H1 (cell line): ENCODE measurements at regions not wholly inside any gene's neighbourhood (a gene's known extent, or its start where the extent isn't known, plus 50 kb on each side); places are given as distances from the start of the nearest gene placed in this dataset.

Experiments used
- BACH1 ChIP-seq: IDR thresholded peaks from 2 replicates; pipeline ENCODE4 v1.6.1; 2012; ENCODE audit warnings: low read length, improper control_type of control experiment
- CTBP2 ChIP-seq: IDR thresholded peaks from 2 replicates; pipeline ENCODE4 v1.7.0; 2011; ENCODE audit warnings: borderline replicate concordance, mild to moderate bottlenecking, moderate library complexity, mixed read lengths, low read length; ENCODE audit not compliant: insufficient read depth, insufficient read length
- HDAC2 ChIP-seq, 2 experiments: fragments of 300-600 bp in 1 of 2; sonication (generic) in 1 of 2; IDR thresholded peaks; 2 replicates each; pipeline ENCODE4 v1.6.1; 2011 to 2012; ENCODE audit warnings: low read depth in 2 of 2, low read length in 2 of 2, mild to moderate bottlenecking in 2 of 2, moderate library complexity in 2 of 2, borderline replicate concordance in 1 of 2, inconsistent platforms in 1 of 2
- JUND ChIP-seq: IDR thresholded peaks from 2 replicates; pipeline ENCODE4 v1.6.1; 2011; ENCODE audit warnings: mild to moderate bottlenecking, improper control_type of control experiment, low read length
- SIRT6 ChIP-seq: IDR thresholded peaks from one replicate; pipeline ENCODE4 v1.7.1; 2012; ENCODE audit warnings: low read length, inconsistent platforms
- SIX5 ChIP-seq: IDR thresholded peaks from 2 replicates; pipeline ENCODE4 v1.6.1; 2011; ENCODE audit warnings: mild to moderate bottlenecking, low read depth, low read length
- SP4 ChIP-seq: IDR thresholded peaks from 2 replicates; pipeline ENCODE4 v1.6.1; 2012; ENCODE audit warnings: low read length, inconsistent platforms
- TF ChIP-seq, protein P1 (sequence below): fragments of 300-600 bp; sonication (generic); IDR thresholded peaks from 2 replicates; pipeline ENCODE4 v1.7.1; 2012; ENCODE audit warnings: low read length, moderate library complexity, mild to moderate bottlenecking, inconsistent platforms; ENCODE audit not compliant: insufficient replicate concordance

DNA sequence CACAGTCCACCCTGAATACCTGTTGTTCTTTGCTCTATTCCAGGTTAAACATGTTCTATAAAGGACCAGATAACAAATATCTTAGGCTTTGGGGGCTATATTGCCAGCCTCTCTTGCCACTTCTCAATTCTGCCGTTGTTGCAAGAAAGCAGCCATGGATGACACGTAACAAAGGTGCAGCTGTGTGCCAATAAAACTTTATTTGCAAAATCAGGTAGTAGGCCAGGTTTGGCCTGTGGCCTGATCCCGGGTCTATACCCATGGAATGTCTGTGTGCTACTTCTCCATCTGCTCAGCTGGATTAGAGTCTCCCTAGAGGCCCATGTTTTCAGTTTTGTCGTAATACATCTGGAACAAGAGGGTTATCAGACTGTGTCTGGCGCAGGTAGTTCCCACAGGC lies 175.3 kb upstream of the KCNG1 start (continued):
- TF ChIP-seq, protein P1, sequence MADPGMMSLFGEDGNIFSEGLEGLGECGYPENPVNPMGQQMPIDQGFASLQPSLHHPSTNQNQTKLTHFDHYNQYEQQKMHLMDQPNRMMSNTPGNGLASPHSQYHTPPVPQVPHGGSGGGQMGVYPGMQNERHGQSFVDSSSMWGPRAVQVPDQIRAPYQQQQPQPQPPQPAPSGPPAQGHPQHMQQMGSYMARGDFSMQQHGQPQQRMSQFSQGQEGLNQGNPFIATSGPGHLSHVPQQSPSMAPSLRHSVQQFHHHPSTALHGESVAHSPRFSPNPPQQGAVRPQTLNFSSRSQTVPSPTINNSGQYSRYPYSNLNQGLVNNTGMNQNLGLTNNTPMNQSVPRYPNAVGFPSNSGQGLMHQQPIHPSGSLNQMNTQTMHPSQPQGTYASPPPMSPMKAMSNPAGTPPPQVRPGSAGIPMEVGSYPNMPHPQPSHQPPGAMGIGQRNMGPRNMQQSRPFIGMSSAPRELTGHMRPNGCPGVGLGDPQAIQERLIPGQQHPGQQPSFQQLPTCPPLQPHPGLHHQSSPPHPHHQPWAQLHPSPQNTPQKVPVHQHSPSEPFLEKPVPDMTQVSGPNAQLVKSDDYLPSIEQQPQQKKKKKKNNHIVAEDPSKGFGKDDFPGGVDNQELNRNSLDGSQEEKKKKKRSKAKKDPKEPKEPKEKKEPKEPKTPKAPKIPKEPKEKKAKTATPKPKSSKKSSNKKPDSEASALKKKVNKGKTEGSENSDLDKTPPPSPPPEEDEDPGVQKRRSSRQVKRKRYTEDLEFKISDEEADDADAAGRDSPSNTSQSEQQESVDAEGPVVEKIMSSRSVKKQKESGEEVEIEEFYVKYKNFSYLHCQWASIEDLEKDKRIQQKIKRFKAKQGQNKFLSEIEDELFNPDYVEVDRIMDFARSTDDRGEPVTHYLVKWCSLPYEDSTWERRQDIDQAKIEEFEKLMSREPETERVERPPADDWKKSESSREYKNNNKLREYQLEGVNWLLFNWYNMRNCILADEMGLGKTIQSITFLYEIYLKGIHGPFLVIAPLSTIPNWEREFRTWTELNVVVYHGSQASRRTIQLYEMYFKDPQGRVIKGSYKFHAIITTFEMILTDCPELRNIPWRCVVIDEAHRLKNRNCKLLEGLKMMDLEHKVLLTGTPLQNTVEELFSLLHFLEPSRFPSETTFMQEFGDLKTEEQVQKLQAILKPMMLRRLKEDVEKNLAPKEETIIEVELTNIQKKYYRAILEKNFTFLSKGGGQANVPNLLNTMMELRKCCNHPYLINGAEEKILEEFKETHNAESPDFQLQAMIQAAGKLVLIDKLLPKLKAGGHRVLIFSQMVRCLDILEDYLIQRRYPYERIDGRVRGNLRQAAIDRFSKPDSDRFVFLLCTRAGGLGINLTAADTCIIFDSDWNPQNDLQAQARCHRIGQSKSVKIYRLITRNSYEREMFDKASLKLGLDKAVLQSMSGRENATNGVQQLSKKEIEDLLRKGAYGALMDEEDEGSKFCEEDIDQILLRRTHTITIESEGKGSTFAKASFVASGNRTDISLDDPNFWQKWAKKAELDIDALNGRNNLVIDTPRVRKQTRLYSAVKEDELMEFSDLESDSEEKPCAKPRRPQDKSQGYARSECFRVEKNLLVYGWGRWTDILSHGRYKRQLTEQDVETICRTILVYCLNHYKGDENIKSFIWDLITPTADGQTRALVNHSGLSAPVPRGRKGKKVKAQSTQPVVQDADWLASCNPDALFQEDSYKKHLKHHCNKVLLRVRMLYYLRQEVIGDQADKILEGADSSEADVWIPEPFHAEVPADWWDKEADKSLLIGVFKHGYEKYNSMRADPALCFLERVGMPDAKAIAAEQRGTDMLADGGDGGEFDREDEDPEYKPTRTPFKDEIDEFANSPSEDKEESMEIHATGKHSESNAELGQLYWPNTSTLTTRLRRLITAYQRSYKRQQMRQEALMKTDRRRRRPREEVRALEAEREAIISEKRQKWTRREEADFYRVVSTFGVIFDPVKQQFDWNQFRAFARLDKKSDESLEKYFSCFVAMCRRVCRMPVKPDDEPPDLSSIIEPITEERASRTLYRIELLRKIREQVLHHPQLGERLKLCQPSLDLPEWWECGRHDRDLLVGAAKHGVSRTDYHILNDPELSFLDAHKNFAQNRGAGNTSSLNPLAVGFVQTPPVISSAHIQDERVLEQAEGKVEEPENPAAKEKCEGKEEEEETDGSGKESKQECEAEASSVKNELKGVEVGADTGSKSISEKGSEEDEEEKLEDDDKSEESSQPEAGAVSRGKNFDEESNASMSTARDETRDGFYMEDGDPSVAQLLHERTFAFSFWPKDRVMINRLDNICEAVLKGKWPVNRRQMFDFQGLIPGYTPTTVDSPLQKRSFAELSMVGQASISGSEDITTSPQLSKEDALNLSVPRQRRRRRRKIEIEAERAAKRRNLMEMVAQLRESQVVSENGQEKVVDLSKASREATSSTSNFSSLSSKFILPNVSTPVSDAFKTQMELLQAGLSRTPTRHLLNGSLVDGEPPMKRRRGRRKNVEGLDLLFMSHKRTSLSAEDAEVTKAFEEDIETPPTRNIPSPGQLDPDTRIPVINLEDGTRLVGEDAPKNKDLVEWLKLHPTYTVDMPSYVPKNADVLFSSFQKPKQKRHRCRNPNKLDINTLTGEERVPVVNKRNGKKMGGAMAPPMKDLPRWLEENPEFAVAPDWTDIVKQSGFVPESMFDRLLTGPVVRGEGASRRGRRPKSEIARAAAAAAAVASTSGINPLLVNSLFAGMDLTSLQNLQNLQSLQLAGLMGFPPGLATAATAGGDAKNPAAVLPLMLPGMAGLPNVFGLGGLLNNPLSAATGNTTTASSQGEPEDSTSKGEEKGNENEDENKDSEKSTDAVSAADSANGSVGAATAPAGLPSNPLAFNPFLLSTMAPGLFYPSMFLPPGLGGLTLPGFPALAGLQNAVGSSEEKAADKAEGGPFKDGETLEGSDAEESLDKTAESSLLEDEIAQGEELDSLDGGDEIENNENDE = no peak
- TF ChIP-seq SIRT6 (no peak), JUND (no peak), CTBP2 (no peak), BACH1 (no peak), HDAC2 (IDR thresholded peaks at IDR 0.05; ENCODE audit: borderline replicate concordance in 1 of 2, low read depth in 2 of 2, low read length in 2 of 2) (no peak), SP4 (no peak), SIX5 (no peak)
